HCT116 (cell line): ENCODE measurements at regions not wholly inside any gene's neighbourhood (a gene's known extent, or its start where the extent isn't known, plus 50 kb on each side); places are given as distances from the start of the nearest gene placed in this dataset.

Source experiments
- CTCF ChIP-seq, 3 experiments: fragments of 200-600 bp in 1 of 3; sonication (generic) in 1 of 3; IDR thresholded peaks in 2 of 3; conservative IDR thresholded peaks in 1 of 3; 2 replicates each; pipeline ENCODE4 v1.5.1; 2012 to 2017; ENCODE audit warnings: low read depth in 2 of 3, low read length in 2 of 3, antibody characterized with exemption in 1 of 3, borderline replicate concordance in 1 of 3, control low read depth in 1 of 3, mild to moderate bottlenecking in 1 of 3, mixed read lengths in 1 of 3, mixed run types in 1 of 3, moderate library complexity in 1 of 3; ENCODE audit not compliant: insufficient read depth in 1 of 3
- EZH2 ChIP-seq: fragments of 200-600 bp; sonication (generic); IDR thresholded peaks from 2 replicates; pipeline ENCODE4 v1.6.1; 2017; ENCODE audit warnings: antibody characterized with exemption, mixed run types
- POLR2A ChIP-seq: IDR thresholded peaks from 2 replicates; pipeline ENCODE4 v1.7.0; 2011; ENCODE audit warnings: borderline replicate concordance; ENCODE audit not compliant: insufficient read depth, insufficient read length; ENCODE audit errors: extremely low read depth
- POLR2AphosphoS5 ChIP-seq: IDR thresholded peaks from 2 replicates; pipeline ENCODE4 v1.6.1; 2011; ENCODE audit warnings: mild to moderate bottlenecking, low read depth, low read length, moderate library complexity
- RAD21 ChIP-seq: IDR thresholded peaks from 2 replicates; pipeline ENCODE4 v1.6.1; 2012; ENCODE audit warnings: low read depth, mild to moderate bottlenecking
- TCF7L2 ChIP-seq: IDR thresholded peaks from 2 replicates; pipeline ENCODE4 v1.7.0; 2011; ENCODE audit warnings: borderline replicate concordance, inconsistent platforms; ENCODE audit not compliant: insufficient read depth, insufficient read length; ENCODE audit errors: extremely low read depth
- ZFX ChIP-seq: fragments of 450-650 bp; IDR thresholded peaks from 2 replicates; pipeline ENCODE4 v1.6.1; 2017
- TF ChIP-seq, protein P1 (sequence below): IDR thresholded peaks from 2 replicates; pipeline ENCODE4 v1.6.1; 2012
- TF ChIP-seq, protein P2 (sequence below): IDR thresholded peaks from 2 replicates; pipeline ENCODE4 v1.6.1; 2011; ENCODE audit warnings: mild to moderate bottlenecking, low read length, moderate library complexity; ENCODE audit not compliant: insufficient replicate concordance; ENCODE audit errors: extremely low read depth
- TF ChIP-seq, protein P3 (sequence below): IDR thresholded peaks from 2 replicates; pipeline ENCODE4 v1.6.1; 2012; ENCODE audit warnings: low read depth

- TF ChIP-seq POLR2AphosphoS5 (no peak), CTCF (IDR thresholded peaks at IDR 0.05 in 2 of 3, conservative IDR thresholded peaks at IDR 0.05 in 1 of 3; ENCODE audit: borderline replicate concordance in 1 of 3, insufficient read depth in 1 of 3, low read depth in 2 of 3, low read length in 2 of 3) (no peak), TCF7L2 (no peak), EZH2 (no peak), RAD21 (no peak), ZFX (no peak), POLR2A (no peak)
- TF ChIP-seq, protein P1, sequence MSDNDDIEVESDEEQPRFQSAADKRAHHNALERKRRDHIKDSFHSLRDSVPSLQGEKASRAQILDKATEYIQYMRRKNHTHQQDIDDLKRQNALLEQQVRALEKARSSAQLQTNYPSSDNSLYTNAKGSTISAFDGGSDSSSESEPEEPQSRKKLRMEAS: no peak
- TF ChIP-seq, protein P2, sequence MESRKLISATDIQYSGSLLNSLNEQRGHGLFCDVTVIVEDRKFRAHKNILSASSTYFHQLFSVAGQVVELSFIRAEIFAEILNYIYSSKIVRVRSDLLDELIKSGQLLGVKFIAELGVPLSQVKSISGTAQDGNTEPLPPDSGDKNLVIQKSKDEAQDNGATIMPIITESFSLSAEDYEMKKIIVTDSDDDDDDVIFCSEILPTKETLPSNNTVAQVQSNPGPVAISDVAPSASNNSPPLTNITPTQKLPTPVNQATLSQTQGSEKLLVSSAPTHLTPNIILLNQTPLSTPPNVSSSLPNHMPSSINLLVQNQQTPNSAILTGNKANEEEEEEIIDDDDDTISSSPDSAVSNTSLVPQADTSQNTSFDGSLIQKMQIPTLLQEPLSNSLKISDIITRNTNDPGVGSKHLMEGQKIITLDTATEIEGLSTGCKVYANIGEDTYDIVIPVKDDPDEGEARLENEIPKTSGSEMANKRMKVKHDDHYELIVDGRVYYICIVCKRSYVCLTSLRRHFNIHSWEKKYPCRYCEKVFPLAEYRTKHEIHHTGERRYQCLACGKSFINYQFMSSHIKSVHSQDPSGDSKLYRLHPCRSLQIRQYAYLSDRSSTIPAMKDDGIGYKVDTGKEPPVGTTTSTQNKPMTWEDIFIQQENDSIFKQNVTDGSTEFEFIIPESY: no peak
- TF ChIP-seq, protein P3, sequence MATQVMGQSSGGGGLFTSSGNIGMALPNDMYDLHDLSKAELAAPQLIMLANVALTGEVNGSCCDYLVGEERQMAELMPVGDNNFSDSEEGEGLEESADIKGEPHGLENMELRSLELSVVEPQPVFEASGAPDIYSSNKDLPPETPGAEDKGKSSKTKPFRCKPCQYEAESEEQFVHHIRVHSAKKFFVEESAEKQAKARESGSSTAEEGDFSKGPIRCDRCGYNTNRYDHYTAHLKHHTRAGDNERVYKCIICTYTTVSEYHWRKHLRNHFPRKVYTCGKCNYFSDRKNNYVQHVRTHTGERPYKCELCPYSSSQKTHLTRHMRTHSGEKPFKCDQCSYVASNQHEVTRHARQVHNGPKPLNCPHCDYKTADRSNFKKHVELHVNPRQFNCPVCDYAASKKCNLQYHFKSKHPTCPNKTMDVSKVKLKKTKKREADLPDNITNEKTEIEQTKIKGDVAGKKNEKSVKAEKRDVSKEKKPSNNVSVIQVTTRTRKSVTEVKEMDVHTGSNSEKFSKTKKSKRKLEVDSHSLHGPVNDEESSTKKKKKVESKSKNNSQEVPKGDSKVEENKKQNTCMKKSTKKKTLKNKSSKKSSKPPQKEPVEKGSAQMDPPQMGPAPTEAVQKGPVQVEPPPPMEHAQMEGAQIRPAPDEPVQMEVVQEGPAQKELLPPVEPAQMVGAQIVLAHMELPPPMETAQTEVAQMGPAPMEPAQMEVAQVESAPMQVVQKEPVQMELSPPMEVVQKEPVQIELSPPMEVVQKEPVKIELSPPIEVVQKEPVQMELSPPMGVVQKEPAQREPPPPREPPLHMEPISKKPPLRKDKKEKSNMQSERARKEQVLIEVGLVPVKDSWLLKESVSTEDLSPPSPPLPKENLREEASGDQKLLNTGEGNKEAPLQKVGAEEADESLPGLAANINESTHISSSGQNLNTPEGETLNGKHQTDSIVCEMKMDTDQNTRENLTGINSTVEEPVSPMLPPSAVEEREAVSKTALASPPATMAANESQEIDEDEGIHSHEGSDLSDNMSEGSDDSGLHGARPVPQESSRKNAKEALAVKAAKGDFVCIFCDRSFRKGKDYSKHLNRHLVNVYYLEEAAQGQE: no peak
Measured at GRCh38 chr5:17370651-17371050, 127.4 kb upstream of the TAF11L2 start.
